H1 (cell line): ENCODE measurements at regions not wholly inside any gene's neighbourhood (a gene's known extent, or its start where the extent isn't known, plus 50 kb on each side); places are given as distances from the start of the nearest gene placed in this dataset.

Experiments
- CTCF ChIA-PET: fragments of 300-600 bp; sonication (Branson Sonifier 250); formaldehyde crosslinking; loops from one replicate; lab custom pipeline; 2021; ENCODE audit not compliant: partially characterized antibody; lab: Charles Lee
- POLR2A ChIA-PET: fragments of 300-600 bp; sonication (Branson Sonifier 250); formaldehyde crosslinking; loops from one replicate; lab custom pipeline; 2021; ENCODE audit warnings: inconsistent platforms; ENCODE audit not compliant: partially characterized antibody; lab: Charles Lee
- DNase-seq, 2 experiments: peaks; one replicate each; pipeline versions ENCODE4 v3.0.0 to v3.0.0-alpha.2; 2010 to 2022; ENCODE audit warnings: low spot score in 2 of 2, low read depth in 1 of 2, mixed read lengths in 1 of 2
- FAIRE-seq: peaks from 2 replicates; lab custom pipeline; 2011; peaks lifted over from hg19 to GRCh38; lab: Jason Lieb, UNC
- H2AFZ ChIP-seq: 2 replicates; pipeline ENCODE4 v1.8.1; 2012; ENCODE audit warnings: low read length, inconsistent platforms
- H2AK5ac ChIP-seq: 2 replicates; pipeline ENCODE4 v1.6.1; 2013; ENCODE audit warnings: low read depth, low read length
- H2BK120ac ChIP-seq: replicated peaks from 2 replicates; pipeline ENCODE3; 2013; ENCODE audit warnings: low read depth, low read length, inconsistent platforms
- H2BK12ac ChIP-seq: 2 replicates; pipeline ENCODE4 v1.6.1; 2013; ENCODE audit warnings: low read depth, low read length
- H2BK15ac ChIP-seq: 2 replicates; pipeline ENCODE4 v1.6.1; 2013; ENCODE audit warnings: low read length
- H2BK20ac ChIP-seq: 2 replicates; pipeline ENCODE4 v1.6.1; 2013; ENCODE audit warnings: low read length
- H2BK5ac ChIP-seq: 2 replicates; pipeline ENCODE4 v1.6.1; 2013; ENCODE audit warnings: low read depth, low read length
- H3K14ac ChIP-seq: 2 replicates; pipeline ENCODE4 v1.6.1; 2013; ENCODE audit warnings: inconsistent platforms; ENCODE audit not compliant: insufficient read length
- H3K18ac ChIP-seq: 2 replicates; pipeline ENCODE4 v1.6.1; 2013; ENCODE audit warnings: low read length; ENCODE audit errors: extremely low read depth
- H3K23ac ChIP-seq: 2 replicates; pipeline ENCODE4 v1.6.1; 2013; ENCODE audit warnings: inconsistent platforms; ENCODE audit not compliant: insufficient read length
- H3K23me2 ChIP-seq: 2 replicates; pipeline ENCODE4 v1.6.1; 2013; ENCODE audit warnings: low read depth, low read length
- H3K27ac ChIP-seq: 2 replicates; pipeline ENCODE4 v1.6.1; 2011; ENCODE audit warnings: low read depth, low read length, inconsistent platforms
- H3K27me3 ChIP-seq, 4 experiments: replicated peaks in 1 of 4; 1 replicate in 1 of 4; 2 replicates in 3 of 4; pipeline versions ENCODE4 v1.6.1 to v1.8.1; 2011 to 2013; ENCODE audit warnings: low read length in 3 of 4, mild to moderate bottlenecking in 3 of 4, inconsistent platforms in 2 of 4, mixed read lengths in 2 of 4, moderate library complexity in 1 of 4; ENCODE audit not compliant: control insufficient read depth in 3 of 4, insufficient read depth in 3 of 4; ENCODE audit errors: extremely low read depth in 1 of 4
- H3K36me3 ChIP-seq, 4 experiments: 2 replicates each; pipeline versions ENCODE4 v1.6.1 to v1.8.1; 2011 to 2013; ENCODE audit warnings: mild to moderate bottlenecking in 4 of 4, low read length in 3 of 4, moderate library complexity in 2 of 4, control low read depth in 1 of 4, inconsistent platforms in 1 of 4; ENCODE audit not compliant: insufficient read depth in 4 of 4, control insufficient read depth in 2 of 4
- H3K4ac ChIP-seq: replicated peaks from 2 replicates; pipeline ENCODE3; 2013; ENCODE audit warnings: low read length, low read depth, mixed read lengths, inconsistent platforms; ENCODE audit not compliant: insufficient read length
- H3K4me1 ChIP-seq, 4 experiments: replicated peaks in 1 of 4; 1 replicate in 1 of 4; 2 replicates in 3 of 4; pipeline versions ENCODE4 v1.6.1 to v1.8.1; 2011 to 2013; ENCODE audit warnings: low read length in 3 of 4, inconsistent platforms in 2 of 4, mixed read lengths in 1 of 4; ENCODE audit not compliant: insufficient read depth in 4 of 4, control insufficient read depth in 3 of 4
- H3K4me2 ChIP-seq, 2 experiments: 2 replicates each; pipeline versions ENCODE4 v1.6.1 to v1.8.1; 2011 to 2013; ENCODE audit warnings: low read depth in 2 of 2, low read length in 2 of 2, control low read depth in 1 of 2, inconsistent platforms in 1 of 2, mild to moderate bottlenecking in 1 of 2; ENCODE audit not compliant: insufficient read depth in 1 of 2
- H3K4me3 ChIP-seq, 4 experiments: fragments of 200-600, 300-600 bp in 1 of 4; sonication (generic), shearing (Covaris generic), sonication (Bioruptor Twin) in 1 of 4; 2 replicates each; pipeline versions ENCODE4 v1.5.1 to v1.8.1; 2011 to 2016; ENCODE audit warnings: low read length in 4 of 4, low read depth in 3 of 4, control low read depth in 2 of 4, inconsistent platforms in 2 of 4, mild to moderate bottlenecking in 2 of 4, mixed read lengths in 1 of 4, moderate library complexity in 1 of 4; ENCODE audit not compliant: insufficient read depth in 2 of 4; ENCODE audit errors: extremely low read depth in 1 of 4
- H3K56ac ChIP-seq: replicated peaks from 2 replicates; pipeline ENCODE3; 2013; ENCODE audit warnings: low read depth, mild to moderate bottlenecking, mixed read lengths, low read length, inconsistent platforms; ENCODE audit not compliant: insufficient read length
- H3K79me1 ChIP-seq: 2 replicates; pipeline ENCODE4 v1.6.1; 2013; ENCODE audit warnings: low read depth, low read length, control low read depth
- H3K79me2 ChIP-seq, 2 experiments: 2 replicates each; pipeline versions ENCODE4 v1.6.1 to v1.8.1; 2012 to 2013; ENCODE audit warnings: low read length in 2 of 2, mild to moderate bottlenecking in 2 of 2, inconsistent platforms in 1 of 2; ENCODE audit not compliant: insufficient read depth in 2 of 2, control insufficient read depth in 1 of 2
- H3K9ac ChIP-seq, 4 experiments: replicated peaks in 1 of 4; 1 replicate in 1 of 4; 2 replicates in 3 of 4; pipeline versions ENCODE4 v1.6.1 to v1.8.1; 2011 to 2013; ENCODE audit warnings: low read depth in 3 of 4, low read length in 3 of 4, control low read depth in 2 of 4, mild to moderate bottlenecking in 2 of 4, moderate library complexity in 2 of 4, inconsistent platforms in 1 of 4; ENCODE audit errors: extremely low read depth in 1 of 4
- H3K9me3 ChIP-seq, 2 experiments: 2 replicates each; pipeline versions ENCODE4 v1.6.1 to v1.8.1; 2012 to 2013; ENCODE audit warnings: mild to moderate bottlenecking in 2 of 2, moderate library complexity in 2 of 2, control low read depth in 1 of 2, inconsistent platforms in 1 of 2, low read depth in 1 of 2, low read length in 1 of 2, mixed read lengths in 1 of 2; ENCODE audit not compliant: insufficient read depth in 2 of 2
- H4K20me1 ChIP-seq, 2 experiments: replicated peaks in 1 of 2; 2 replicates each; pipeline versions ENCODE3 to v1.8.1; 2011 to 2013; ENCODE audit warnings: inconsistent platforms in 2 of 2, low read length in 2 of 2, mild to moderate bottlenecking in 1 of 2; ENCODE audit not compliant: insufficient read depth in 2 of 2, control insufficient read depth in 1 of 2
- H4K5ac ChIP-seq: 2 replicates; pipeline ENCODE4 v1.6.1; 2013; ENCODE audit warnings: low read length, low read depth, mixed read lengths, inconsistent platforms; ENCODE audit not compliant: insufficient read length
- H4K8ac ChIP-seq: 2 replicates; pipeline ENCODE4 v1.8.0; 2013; ENCODE audit warnings: mild to moderate bottlenecking, moderate library complexity, low read length, inconsistent platforms; ENCODE audit not compliant: insufficient read depth; ENCODE audit errors: extremely low read depth
- H4K91ac ChIP-seq: replicated peaks from 2 replicates; pipeline ENCODE3; 2013; ENCODE audit warnings: low read length, mixed read lengths, inconsistent platforms; ENCODE audit not compliant: insufficient read length
- JUN ChIP-seq: IDR thresholded peaks from 2 replicates; pipeline ENCODE4 v1.6.1; 2011; ENCODE audit warnings: low read depth, mild to moderate bottlenecking, improper control_type of control experiment, low read length
- POU5F1 ChIP-seq: IDR thresholded peaks from 2 replicates; pipeline ENCODE4 v1.6.1; 2011; ENCODE audit warnings: low read depth, mild to moderate bottlenecking, low read length, moderate library complexity
- RAD21 ChIP-seq, 2 experiments: IDR thresholded peaks in 1 of 2; conservative IDR thresholded peaks in 1 of 2; 2 replicates each; pipeline ENCODE4 v1.6.1; 2011; ENCODE audit warnings: low read depth in 2 of 2, low read length in 2 of 2, improper control_type of control experiment in 1 of 2, inconsistent platforms in 1 of 2, mild to moderate bottlenecking in 1 of 2, moderate library complexity in 1 of 2
- SP2 ChIP-seq: IDR thresholded peaks from 2 replicates; pipeline ENCODE4 v1.6.1; 2012; ENCODE audit warnings: mild to moderate bottlenecking, low read length, inconsistent platforms
- USF2 ChIP-seq: IDR thresholded peaks from 2 replicates; pipeline ENCODE4 v1.6.1; 2011; ENCODE audit warnings: low read length, improper control_type of control experiment
- WGBS, 2 experiments: shearing (Covaris generic) in 1 of 2; methylation state at CpG; one replicate each; pipeline versions ENCODE4 v1.1.6 to v1.1.7; 2013 to 2015; ENCODE audit warnings: low lambda C conversion rate in 2 of 2, mixed read lengths in 2 of 2, inconsistent platforms in 1 of 2, low coverage in 1 of 2, missing lambda C conversion rate in 1 of 2; ENCODE audit not compliant: insufficient replicate concordance in 2 of 2, insufficient coverage in 1 of 2, insufficient read length in 1 of 2; ENCODE audit errors: extremely low coverage in 1 of 2, missing lambda C conversion rate in 1 of 2; 5-methylcytosine and 5-hydroxymethylcytosine counted together

GRCh38 chr1:234976861-234977680 is 151.6 kb downstream of the TOMM20 start:
- Histone ChIP-seq H4K20me1 (no peaks in the 10 kb centered on the region), H3K79me2 (no peaks in the 10 kb centered on the region), H2BK20ac (0 out of 2 replicates have a peak overlapping the region, but pooled peaks have one; percentile 64), H2BK5ac (no peak overlapping the region), H2AFZ (no peak overlapping the region), H2BK15ac (no peak overlapping the region; the same call in 1 of the 2 replicates), H3K14ac (no peak overlapping the region), H3K9ac (no peak overlapping the region), H3K56ac (no peak overlapping the region), H4K8ac (no peak overlapping the region; the same call in 1 of the 2 replicates), H2BK12ac (0 out of 2 replicates have a peak overlapping the region, but pooled peaks have one; percentile 54), H4K91ac (no peak overlapping the region), H3K4me1 (peaks cover 2 to 16% (median 6%) of the 10 kb centered on the region in 4 experiments), H3K4ac (no peak overlapping the region), H2AK5ac (no peak overlapping the region), H3K4me2 (no peak overlapping the region), H3K27ac (no peak overlapping the region), H3K23me2 (no peaks in the 10 kb centered on the region), H2BK120ac (no peak overlapping the region), H3K18ac (no peak overlapping the region), H3K36me3 (no peaks in the 10 kb centered on the region), H3K79me1 (no peaks in the 10 kb centered on the region), H3K23ac (no peak overlapping the region), H3K4me3 (no peak overlapping the region), H3K27me3 (no peaks in the 10 kb centered on the region), H3K9me3 (no peaks in the 10 kb centered on the region), H4K5ac (no peak overlapping the region)
- TF ChIP-seq JUN = no peak
- no peak for TF ChIP-seq POU5F1
- TF ChIP-seq SP2 = no peak
- no peak for TF ChIP-seq USF2
- peak; percentile 12 to 38; a peak in 2 of 4 replicates for TF ChIP-seq RAD21 (IDR thresholded peaks at IDR 0.05 in 1 of 2, conservative IDR thresholded peaks at IDR 0.05 in 1 of 2; ENCODE audit: low read depth in 2 of 2, low read length in 2 of 2)
- DNase-seq = no peak
- ChIA-PET CTCF (interaction anchor here (0.6 to 1.3 kb wide), 7 partner anchors 10 to 478 kb away, joined by 3 to 6 read pairs (median 4); no protein-coding TSS in a partner anchor), POLR2A (interaction anchor here (0.6 to 2.2 kb wide), 2 partner anchors 10 to 115 kb away, joined by 3 to 9 read pairs; no protein-coding TSS in a partner anchor)
- 85% methylated on average over 15 of the region's 15 CpGs; no CpG with 5 or more reads in 1 of the 2 experiments for WGBS, 2 experiments
- no peak for FAIRE-seq
